GM12873 (cell line): ENCODE measurements at regions not wholly inside any gene's neighbourhood (a gene's known extent, or its start where the extent isn't known, plus 50 kb on each side); places are given as distances from the start of the nearest gene placed in this dataset.

Experiments
- TF ChIP-seq, protein P1 (sequence below): IDR thresholded peaks from 2 replicates; pipeline ENCODE4 v1.5.1; 2012; ENCODE audit warnings: low read depth, mild to moderate bottlenecking, moderate library complexity, low read length, control low read depth; ENCODE audit not compliant: insufficient read depth; ENCODE audit errors: missing control alignments

DNA sequence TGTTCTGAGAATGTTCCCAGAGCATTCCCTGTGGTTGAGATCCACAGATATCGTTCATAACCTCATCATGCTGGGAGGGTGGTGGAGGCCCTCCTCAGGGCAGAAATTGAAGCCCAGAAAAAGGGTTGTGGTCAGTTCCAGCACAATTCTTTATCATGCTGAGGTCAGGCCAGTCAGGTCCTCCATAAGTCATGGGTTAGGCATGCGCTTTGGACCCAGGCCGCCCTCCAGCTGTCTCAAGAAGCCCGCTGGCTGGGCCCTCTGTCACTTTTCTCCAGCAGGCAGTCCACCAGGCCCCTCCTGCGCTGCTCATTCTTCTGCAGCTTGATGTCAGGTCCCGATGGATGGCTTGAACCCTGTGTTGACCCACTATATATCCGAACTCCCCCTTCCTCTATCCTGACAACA is 151.1 kb upstream of the NT5C1B start:
- TF ChIP-seq, protein P1, sequence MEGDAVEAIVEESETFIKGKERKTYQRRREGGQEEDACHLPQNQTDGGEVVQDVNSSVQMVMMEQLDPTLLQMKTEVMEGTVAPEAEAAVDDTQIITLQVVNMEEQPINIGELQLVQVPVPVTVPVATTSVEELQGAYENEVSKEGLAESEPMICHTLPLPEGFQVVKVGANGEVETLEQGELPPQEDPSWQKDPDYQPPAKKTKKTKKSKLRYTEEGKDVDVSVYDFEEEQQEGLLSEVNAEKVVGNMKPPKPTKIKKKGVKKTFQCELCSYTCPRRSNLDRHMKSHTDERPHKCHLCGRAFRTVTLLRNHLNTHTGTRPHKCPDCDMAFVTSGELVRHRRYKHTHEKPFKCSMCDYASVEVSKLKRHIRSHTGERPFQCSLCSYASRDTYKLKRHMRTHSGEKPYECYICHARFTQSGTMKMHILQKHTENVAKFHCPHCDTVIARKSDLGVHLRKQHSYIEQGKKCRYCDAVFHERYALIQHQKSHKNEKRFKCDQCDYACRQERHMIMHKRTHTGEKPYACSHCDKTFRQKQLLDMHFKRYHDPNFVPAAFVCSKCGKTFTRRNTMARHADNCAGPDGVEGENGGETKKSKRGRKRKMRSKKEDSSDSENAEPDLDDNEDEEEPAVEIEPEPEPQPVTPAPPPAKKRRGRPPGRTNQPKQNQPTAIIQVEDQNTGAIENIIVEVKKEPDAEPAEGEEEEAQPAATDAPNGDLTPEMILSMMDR: no peak

DNA sequence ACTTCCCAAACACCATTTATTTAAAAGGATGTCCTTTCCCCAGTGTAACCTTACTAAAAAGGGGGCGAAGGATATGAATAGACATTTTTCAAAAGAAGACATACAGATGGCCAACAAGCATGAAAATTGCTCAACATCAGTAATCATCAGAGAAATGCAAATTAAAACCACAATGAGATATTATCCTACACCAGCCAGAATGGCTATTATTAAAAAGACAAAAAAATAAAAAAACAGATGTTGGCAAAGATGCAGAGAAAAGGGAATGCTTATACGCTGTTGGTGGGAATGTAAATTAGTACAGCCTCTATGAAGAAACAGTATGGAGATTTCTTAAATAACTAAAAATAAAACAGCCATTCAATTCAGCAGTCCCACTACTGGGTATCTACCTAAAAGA is 142.3 kb upstream of the NT5C1B start:
- TF ChIP-seq, protein P1: no peak

DNA sequence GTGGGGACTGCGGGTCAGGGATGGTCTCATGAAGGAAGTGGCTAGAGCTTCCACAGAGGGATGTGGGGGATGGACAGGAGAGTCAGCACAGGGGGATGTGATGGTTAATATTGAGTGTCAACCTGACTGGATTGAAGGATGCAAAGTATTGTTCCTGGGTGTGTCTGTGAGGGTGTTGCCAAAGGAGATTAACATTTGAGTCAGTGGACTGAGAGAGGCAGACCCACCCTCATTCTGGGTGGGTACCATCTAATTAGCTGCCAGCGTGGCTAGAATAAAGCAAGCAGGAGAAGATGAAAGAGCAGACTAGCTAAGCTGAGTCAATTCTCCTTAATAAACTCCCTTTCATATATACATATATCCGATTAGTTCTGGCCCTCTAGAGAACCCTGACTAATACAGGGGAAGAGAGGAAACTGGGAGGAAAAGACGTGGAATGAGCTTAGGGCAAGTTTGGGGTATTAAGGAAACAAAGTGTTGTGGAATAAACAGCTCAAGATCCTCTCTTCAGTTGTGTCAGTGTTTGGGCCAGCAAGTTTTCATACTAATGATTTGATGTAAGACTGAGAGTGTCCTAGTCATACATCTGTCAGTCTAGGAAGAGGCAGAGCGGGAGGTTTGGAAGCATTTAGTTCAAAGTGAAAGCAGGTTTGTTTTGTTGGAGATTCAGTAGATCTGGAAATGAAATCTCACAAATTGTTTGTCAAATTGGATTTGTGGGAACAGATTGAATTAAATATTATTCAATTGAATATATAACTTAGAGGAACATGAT is 135.2 kb upstream of the NT5C1B start:
- TF ChIP-seq, protein P1: no peak

DNA sequence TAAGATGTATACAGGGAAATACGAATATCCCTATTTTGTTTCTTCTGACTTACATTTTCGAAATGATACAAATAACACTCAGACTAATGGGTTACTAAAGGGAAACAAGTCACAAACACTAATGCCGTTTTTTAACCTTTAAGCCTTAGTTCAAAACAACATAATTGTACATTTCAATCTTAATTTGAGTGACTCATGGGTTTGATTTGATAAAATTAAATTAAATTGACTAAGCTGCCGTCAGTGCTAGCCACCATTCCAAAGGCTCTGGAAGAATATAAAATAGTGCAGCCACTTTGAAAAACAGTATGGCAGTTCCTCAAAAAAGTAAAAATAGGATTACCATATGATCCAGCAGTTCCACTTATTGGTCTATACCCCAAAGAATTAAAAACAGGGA is 133.8 kb upstream of the NT5C1B start:
- TF ChIP-seq, protein P1: no peak

DNA sequence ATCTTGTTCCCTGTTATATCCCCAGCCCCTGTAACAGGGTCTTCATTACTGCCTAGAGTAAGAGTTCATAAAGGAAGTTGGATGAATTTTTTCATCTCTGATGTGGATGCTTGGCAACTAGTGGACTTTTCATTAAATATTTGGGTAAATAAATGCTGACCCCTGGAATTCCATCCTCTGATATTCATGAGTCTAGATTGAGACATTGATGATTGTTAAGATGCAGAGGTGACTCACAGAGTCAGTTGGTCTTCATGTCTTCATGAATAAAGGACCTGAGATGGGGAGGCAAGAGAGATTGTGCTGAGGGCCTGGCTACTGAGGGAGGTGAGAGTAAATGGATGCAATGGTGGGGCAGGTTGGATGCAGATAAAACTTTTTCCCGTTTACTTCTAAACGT is 132.7 kb upstream of the NT5C1B start:
- TF ChIP-seq, protein P1: no peak

DNA sequence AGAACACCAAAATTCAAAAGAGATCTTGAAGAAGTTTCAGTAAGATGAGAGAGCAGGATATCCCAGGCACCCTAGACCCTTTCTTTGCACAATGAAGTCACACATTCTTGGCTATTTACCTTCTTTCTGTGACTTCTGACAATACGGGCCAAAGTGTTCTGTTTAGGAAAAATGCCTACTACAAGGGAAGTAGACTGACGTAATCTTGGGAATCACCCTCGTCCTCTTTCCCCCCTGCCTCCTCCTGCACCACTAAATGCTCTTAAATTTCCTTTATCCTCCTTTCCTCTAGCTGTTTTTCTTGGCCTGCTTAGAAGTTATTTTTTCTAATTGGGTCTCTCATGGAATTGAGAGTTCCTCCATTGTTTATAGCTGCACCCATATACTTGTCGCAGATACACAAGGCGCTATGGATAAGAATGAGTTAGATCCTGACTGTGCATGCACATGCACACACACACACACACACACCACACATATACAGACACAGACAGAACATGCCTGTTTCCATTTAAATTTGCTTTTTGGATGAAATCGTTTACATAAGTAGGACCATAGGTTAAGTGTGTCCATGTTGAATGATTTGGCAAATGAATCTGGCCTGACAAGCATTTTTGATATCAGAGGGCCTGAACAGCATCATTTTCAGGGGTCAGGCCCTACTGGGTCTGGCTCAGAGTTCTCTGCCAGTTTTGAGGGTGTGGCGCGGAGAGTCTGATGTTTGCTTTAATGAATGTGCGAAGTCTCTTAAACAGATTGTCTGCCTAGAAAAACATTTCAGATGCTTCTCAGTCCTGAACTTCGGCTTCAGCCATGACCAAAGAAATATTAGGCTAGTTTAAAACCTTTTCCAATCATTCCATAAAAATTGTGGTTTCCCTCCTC is 131.9 kb upstream of the NT5C1B start:
- TF ChIP-seq, protein P1: no peak
